ENCODE measurements at regions not wholly inside any gene's neighbourhood (a gene's known extent, or its start where the extent isn't known, plus 50 kb on each side); places are given as distances from the start of the nearest gene placed in this dataset.

- DNase-seq, result no peak
Measured at GRCh38 chr2:236805800-236806531, 236.3 kb downstream of the ACKR3 start.

GRCh38 chr2:236809716-236810115 is 240.1 kb downstream of the ACKR3 start:
- DNase-seq, result no peak

DNA sequence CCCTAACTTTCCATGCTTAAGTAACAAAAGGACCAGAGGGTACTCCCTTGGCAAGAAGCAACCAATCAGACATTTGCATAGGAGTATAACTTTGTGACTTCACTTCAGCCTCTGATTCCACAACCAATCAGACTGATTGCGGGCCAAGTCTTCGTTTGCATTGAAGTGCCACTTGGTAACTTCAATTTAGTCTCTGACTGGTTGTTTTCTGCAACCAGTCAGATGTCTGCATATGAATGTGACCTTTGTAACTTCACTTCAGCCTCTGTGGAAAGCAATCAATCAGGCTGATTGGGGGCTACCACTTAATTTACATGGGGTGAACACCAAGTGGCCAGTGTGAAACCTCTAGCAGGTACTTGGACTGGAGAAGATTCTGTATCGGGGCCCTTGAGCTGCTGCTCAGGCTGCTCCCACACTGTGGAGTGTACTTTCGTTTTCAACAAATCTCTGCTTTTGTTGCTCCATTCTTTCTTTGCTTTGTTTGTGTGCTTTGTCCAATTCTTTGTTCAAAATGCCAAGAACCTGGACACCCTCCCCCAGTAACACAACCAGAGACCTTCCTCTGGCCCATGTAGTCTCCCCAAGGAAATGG is 241.5 kb downstream of the ACKR3 start:
- DNase-seq, result no peak

DNA sequence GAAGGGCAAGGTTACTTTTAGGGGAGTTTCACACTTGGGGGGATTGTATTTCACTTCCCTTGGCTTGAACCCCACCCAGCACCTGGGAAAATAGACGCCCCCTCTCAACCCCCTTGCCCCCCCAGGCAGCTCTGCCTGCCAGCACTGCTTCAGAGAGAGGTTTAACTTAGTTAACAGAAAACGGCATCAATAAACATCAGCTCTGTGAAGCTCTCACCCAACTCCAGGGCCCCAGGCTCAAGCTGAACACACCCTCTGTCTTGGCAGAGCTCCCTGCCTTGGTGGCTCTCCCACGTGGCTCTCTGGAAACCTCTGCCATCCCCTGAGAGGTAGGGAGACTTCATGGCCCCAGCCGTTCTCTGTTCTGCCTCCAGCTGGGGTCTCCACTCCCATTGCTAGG is 244.1 kb downstream of the ACKR3 start:
- DNase-seq, result no peak

DNA sequence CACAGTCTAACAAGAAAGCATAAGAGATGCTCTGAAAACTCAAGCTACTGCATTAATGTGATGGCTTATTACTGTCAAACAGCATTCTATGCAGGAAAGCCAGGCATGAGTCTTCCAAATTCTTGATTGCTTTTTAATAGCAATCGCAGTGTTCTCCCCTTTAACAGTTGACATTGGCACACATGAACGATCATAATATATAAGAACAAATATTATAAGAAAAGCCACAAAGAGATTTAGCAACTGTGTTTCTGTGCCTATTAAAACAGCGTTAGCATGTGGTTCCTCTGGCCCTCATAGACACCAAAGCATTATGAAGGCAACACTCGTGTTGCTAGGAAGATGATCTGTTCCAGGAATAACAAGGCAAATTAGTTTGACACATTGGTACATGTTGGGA is 245.0 kb downstream of the ACKR3 start:
- no peak for DNase-seq

GRCh38 chr2:236815746-236816145 is 246.1 kb downstream of the ACKR3 start:
- no peak for DNase-seq

GRCh38 chr2:236816197-236817170 is 246.9 kb downstream of the ACKR3 start:
- DNase-seq, result no peak

DNA sequence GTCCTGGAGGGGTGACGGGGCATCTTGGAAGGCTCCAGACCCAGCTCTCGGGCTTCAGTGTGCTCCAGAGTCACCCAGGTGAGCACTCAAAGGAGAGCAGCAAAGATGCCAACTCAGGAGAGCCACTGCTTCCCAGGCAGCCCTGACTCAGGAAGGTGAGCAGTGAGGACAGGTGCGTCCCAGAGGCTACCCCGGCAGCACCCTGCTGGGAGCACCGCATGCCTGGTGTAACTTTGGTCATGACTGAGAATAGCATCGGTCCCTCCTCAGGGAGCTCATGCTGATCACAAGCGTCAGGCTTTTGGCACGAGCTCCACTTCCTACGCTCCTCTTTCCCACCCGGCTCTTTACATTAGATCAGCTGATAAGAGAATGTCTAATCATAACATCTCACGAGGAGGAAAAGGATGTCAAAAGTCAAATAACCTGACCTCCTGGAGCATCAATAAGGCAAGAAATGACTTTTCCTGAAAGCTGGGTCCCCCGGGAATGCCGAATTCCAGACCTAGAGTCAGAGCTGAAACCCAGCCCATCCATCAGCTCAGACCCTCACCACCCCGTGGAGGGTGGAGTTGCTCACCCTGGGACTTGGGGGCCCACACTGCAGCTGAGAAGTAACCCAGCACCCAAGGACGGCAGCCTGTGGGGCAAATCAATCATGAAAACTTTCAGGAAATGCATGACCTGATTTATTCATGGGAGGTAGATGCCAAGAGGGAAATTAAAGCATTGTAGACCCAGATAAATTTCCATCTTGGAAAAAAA is 248.8 kb downstream of the ACKR3 start:
- no peak for DNase-seq

DNA sequence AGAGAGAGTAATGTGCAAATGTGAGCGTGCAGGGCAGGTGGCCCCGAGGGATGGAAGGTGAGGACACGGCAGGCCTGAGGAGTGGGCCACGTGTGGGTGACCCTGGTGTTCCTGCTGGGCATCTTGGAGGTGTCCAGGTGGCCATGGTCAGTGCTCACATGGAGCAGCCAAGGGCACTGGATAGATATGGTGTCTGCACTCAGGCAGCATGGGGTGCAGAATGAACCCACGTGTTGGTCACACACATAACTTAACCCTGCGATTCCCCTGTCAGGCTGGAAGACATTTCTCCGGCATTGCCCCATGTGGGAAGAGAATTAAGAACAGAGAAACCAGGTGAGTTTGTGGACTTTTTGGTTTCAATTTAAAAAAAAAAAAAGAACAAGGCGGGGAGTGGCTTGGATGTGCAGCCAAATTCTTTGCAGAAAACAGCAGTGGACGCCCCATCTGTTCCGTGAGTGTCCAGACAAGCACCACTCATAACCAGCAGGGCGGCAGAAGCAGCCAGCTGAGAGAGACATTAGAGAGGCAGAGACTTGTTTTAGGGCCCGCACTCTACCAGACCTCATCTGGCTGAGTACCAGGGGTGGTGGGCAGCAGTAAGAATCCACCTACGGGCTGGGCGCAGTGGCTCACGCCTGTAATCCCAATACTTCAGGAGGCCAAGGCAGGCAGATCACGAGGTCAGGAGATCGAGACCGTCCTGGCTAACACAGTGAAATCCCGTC is 249.8 kb downstream of the ACKR3 start:
- no peak for DNase-seq

GRCh38 chr2:236820763-236821344 is 251.2 kb downstream of the ACKR3 start:
- DNase-seq, result no peak

GRCh38 chr2:236823041-236823629 is 253.5 kb downstream of the ACKR3 start:
- no peak for DNase-seq

GRCh38 chr2:236823963-236824362 is 254.3 kb downstream of the ACKR3 start:
- DNase-seq, result no peak

GRCh38 chr2:236824836-236825235 is 255.2 kb downstream of the ACKR3 start:
- DNase-seq, result no peak

- no peak for DNase-seq
Measured at GRCh38 chr2:236825989-236826510, 256.4 kb downstream of the ACKR3 start.

DNA sequence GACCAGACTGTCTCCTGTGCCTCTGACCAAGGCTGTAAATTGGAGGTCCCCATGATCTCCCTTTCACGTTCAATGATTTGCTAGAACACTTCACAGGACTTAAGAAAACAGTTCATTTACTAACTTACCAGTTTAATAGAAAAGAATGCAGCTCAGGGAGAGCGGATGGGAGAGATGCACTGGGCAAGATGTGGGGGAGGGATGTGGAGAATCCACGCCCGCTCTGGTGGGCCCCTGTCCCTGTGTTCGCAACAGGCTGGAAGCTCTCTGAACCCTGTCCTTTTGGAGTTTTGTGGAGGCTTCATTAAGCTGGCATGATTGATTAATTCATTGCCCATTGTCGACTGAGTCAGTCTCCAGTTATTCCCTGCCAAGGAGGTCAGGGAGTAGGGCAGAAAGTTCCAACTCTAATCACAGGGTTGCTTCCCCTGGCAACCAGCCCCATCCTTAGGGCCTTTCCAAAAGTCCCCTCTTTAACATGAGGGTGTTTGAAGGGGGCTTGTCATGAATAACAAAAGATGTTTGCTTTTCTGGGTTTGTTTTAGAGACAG is 257.1 kb downstream of the ACKR3 start:
- DNase-seq, result no peak

- no peak for DNase-seq
Measured at GRCh38 chr2:236827997-236828396, 257.7 kb upstream of the COPS8 start.

DNA sequence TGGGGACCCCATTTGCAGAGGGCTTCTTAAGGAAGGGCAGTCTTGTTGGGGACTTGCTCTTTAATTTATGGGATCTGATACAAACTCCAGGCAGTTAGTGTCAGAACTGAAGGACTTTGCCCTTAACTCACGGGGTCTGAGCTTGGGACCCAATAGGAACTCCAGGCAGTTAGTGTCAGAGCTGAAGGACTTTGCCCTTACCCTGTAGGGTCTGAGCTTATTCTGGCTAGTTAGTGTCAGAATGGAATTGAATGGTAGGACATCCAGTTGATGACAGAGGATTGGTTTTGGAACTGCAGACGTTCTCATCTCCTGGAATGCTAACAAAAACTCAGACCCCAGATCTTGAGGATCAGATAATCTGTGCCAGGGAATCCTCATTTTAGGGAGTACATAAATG is 256.9 kb upstream of the COPS8 start:
- DNase-seq, result no peak

DNA sequence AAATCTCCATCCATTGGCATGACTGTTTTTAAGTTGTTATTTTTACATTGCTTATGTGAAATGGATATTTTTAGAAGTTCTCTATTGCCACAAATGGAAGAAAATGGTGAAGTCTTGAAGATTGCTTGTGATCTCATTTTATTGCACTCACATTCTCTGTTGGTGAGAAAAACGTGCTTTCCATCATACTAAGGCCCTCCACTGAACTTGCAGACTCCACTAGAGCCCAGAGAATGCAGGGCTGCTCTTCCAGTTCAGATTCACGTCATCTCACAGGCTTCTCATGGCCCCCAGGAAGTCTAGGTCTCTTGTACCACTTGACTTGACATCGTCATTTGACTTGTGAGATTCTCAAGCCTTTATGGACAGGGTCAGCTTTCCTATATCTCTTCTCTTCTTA is 254.8 kb upstream of the COPS8 start:
- DNase-seq, result peak; percentile 6

DNA sequence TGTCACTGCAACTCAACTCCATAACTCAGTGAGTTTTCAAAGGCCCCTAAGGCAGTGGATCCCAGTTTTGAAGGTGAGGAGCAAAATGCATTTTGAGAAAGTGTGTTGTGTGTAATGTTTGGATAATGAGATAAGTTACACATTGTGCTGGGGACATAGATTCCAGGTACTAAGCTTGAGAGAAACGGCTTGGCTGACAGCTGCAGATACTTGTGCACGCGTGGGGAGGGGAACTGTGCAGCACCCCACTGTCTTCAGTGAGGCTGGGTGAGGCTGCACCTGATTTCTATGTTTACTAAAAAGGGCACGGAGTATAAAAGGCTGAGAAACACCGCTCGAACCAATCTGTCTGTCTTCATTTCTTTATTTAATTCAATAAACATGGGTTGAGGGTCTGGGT is 254.0 kb upstream of the COPS8 start:
- peak; percentile 5 for DNase-seq

DNA sequence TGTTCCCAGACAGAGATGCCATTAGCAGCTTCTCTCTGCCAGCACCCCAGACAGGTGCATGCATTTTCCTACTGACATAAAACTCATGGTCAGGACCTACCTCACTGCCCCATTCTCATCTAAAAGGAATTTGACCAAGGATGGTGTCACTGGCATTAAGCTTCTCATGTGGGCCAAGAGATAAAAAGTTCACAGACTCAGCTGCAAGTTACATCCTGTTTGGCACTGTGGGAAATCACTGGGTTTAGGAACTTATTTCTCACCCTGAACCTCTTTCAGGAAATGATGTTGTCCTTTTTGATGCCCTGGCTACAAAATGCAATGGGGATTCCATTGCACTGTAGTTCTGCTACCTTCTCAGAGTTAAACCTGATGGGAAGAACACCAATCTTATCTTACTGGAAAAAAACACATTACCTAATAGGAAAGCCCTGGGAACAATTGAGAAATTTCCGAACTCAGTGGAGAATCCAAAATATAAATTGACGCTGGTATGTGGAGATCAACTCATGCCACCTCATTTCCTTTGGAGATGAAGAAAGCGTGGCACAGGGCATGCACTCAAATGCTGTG is 252.1 kb upstream of the COPS8 start:
- DNase-seq, result no peak
